Spleen (tissue), 7 donors: ENCODE measurements at regions not wholly inside any gene's neighbourhood (a gene's known extent, or its start where the extent isn't known, plus 50 kb on each side); places are given as distances from the start of the nearest gene placed in this dataset.

Experiments used
- POLR2A ChIP-seq, 3 donors: fragments of 450-650 bp; IDR thresholded peaks; one replicate each; pipeline ENCODE4 v1.5.1; 2017; ENCODE audit warnings: antibody characterized with exemption in 3 of 3, mild to moderate bottlenecking in 1 of 3
- TF ChIP-seq, protein P1 (sequence below), 11 experiments: fragments of 200-600 bp in 7 of 11; fragments of 450-650 bp in 4 of 11; sonication (generic) in 4 of 11; IDR thresholded peaks in 8 of 11; conservative IDR thresholded peaks in 3 of 11; 1 replicate in 7 of 11; 2 replicates in 4 of 11; pipeline versions ENCODE4 v1.4.0 to v1.8.0; 2016 to 2021; ENCODE audit warnings: antibody characterized with exemption in 11 of 11, inconsistent platforms in 4 of 11, mild to moderate bottlenecking in 1 of 11
- donor health status: DM: no; HTN: no; CAD: no; lungs with moderate emphysema.
- donor health status: DM: no; HTN: no; CAD: no.
- donor health status: DM: no; HTN: no; CAD: no.

GRCh38 chr18:64714086-64714485, 565.2 kb upstream of the LINC00305 start:
- TF ChIP-seq, protein P1, sequence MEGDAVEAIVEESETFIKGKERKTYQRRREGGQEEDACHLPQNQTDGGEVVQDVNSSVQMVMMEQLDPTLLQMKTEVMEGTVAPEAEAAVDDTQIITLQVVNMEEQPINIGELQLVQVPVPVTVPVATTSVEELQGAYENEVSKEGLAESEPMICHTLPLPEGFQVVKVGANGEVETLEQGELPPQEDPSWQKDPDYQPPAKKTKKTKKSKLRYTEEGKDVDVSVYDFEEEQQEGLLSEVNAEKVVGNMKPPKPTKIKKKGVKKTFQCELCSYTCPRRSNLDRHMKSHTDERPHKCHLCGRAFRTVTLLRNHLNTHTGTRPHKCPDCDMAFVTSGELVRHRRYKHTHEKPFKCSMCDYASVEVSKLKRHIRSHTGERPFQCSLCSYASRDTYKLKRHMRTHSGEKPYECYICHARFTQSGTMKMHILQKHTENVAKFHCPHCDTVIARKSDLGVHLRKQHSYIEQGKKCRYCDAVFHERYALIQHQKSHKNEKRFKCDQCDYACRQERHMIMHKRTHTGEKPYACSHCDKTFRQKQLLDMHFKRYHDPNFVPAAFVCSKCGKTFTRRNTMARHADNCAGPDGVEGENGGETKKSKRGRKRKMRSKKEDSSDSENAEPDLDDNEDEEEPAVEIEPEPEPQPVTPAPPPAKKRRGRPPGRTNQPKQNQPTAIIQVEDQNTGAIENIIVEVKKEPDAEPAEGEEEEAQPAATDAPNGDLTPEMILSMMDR (IDR thresholded peaks at IDR 0.05 in 8 of 11, conservative IDR thresholded peaks at IDR 0.05 in 3 of 11), result no peak
- TF ChIP-seq POLR2A (IDR thresholded peaks at IDR 0.05), result no peak
